ENCODE measurements at regions not wholly inside any gene's neighbourhood (a gene's known extent, or its start where the extent isn't known, plus 50 kb on each side); places are given as distances from the start of the nearest gene placed in this dataset.

- DNase-seq (ENCODE audit: low read depth in 2 of 2): no peak
These were observed 210.3 kb downstream of the SETD4 start for GRCh38 chr21:35850029-35850428.

GRCh38 chr21:35849144-35849543 lies 211.2 kb downstream of the SETD4 start:
- no peak for DNase-seq (ENCODE audit: low read depth in 2 of 2)

- DNase-seq (ENCODE audit: low read depth in 2 of 2): no peak
These were observed 216.2 kb downstream of the SETD4 start for GRCh38 chr21:35843911-35844667.

- no peak for DNase-seq (ENCODE audit: low read depth in 2 of 2)
These were observed 219.4 kb downstream of the SETD4 start for GRCh38 chr21:35840949-35841348.

GRCh38 chr21:35840197-35840799 lies 220.0 kb downstream of the SETD4 start:
- DNase-seq (ENCODE audit: low read depth in 2 of 2): peak in 1 of 2 donors; percentile 29

GRCh38 chr21:35838987-35839763 lies 221.2 kb downstream of the SETD4 start:
- no peak for DNase-seq (ENCODE audit: low read depth in 2 of 2)

GRCh38 chr21:35838350-35838749 lies 222.0 kb downstream of the SETD4 start:
- DNase-seq (ENCODE audit: low read depth in 2 of 2): no peak

GRCh38 chr21:35833991-35834390 lies 226.3 kb downstream of the SETD4 start:
- DNase-seq (ENCODE audit: low read depth in 2 of 2): no peak

- no peak for DNase-seq (ENCODE audit: low read depth in 2 of 2)
These were observed 226.9 kb downstream of the SETD4 start for GRCh38 chr21:35833388-35833787.

- DNase-seq (ENCODE audit: low read depth in 2 of 2): no peak
These were observed 229.1 kb downstream of the SETD4 start for GRCh38 chr21:35831230-35831629.

GRCh38 chr21:35829067-35829466 lies 231.3 kb downstream of the SETD4 start:
- no peak for DNase-seq (ENCODE audit: low read depth in 2 of 2)

GRCh38 chr21:35828161-35828560 lies 232.2 kb downstream of the SETD4 start:
- no peak for DNase-seq (ENCODE audit: low read depth in 2 of 2)

GRCh38 chr21:35827004-35827403 lies 233.3 kb downstream of the SETD4 start:
- no peak for DNase-seq (ENCODE audit: low read depth in 2 of 2)

- no peak for DNase-seq (ENCODE audit: low read depth in 2 of 2)
These were observed 234.7 kb downstream of the SETD4 start for GRCh38 chr21:35825370-35826353.

- DNase-seq (ENCODE audit: low read depth in 2 of 2): no peak
These were observed 236.2 kb downstream of the SETD4 start for GRCh38 chr21:35824136-35824535.

- no peak for DNase-seq (ENCODE audit: low read depth in 2 of 2)
These were observed 241.2 kb downstream of the SETD4 start for GRCh38 chr21:35819134-35819533.

- no peak for DNase-seq (ENCODE audit: low read depth in 2 of 2)
These were observed 241.7 kb downstream of the SETD4 start for GRCh38 chr21:35818597-35818996.

- DNase-seq (ENCODE audit: low read depth in 2 of 2): no peak
These were observed 245.3 kb downstream of the SETD4 start for GRCh38 chr21:35814858-35815619.

GRCh38 chr21:35812679-35813078 lies 247.6 kb downstream of the SETD4 start:
- no peak for DNase-seq (ENCODE audit: low read depth in 2 of 2)

GRCh38 chr21:35811191-35811806 lies 249.0 kb downstream of the SETD4 start:
- DNase-seq (ENCODE audit: low read depth in 2 of 2): no peak
